Stimulated activated CD4-positive, alpha-beta T cell treated with anti-CD3 and anti-CD28 coated beads, Interleukin-1b, Interleukin-23, amount 100 ng/mL, for 4 hours (primary cell): ENCODE measurements at regions not wholly inside any gene's neighbourhood (a gene's known extent, or its start where the extent isn't known, plus 50 kb on each side); places are given as distances from the start of the nearest gene placed in this dataset.
"Not testable (repeated sequence)": the region's sequence is repeated elsewhere in the genome, so short reads cannot be mapped to it uniquely, and the experiment has no call there.

ENCODE experiments used
- DNase-seq, 2 donors: peaks; one replicate each; pipeline ENCODE4 v3.0.0-alpha.2; 2020; ENCODE audit warnings: low read depth in 2 of 2

DNA sequence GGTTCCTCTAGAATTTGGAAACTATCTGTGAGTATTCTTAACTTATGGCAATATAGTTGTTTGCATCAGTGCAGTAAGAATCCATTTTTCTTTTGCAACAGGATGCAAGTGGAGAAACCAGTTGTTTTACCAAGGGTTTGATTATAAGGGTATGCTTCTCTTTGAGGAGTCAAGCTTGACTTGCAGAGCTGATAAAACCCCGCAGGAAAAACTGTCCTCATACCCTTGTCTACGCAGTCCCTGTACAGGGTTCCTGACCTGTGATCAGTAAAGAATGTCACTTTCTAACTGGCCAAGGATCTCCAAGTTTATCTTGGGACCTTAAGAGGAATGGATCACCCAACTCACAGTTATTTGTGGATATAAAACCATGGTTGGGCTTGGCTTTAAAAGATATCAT is 161.1 kb upstream of the OLIG3 start:
- DNase-seq, result no peak

GRCh38 chr6:137656735-137657134 is 162.5 kb upstream of the OLIG3 start:
- DNase-seq, result no peak

- DNase-seq, result no peak
These were observed 163.2 kb upstream of the OLIG3 start for GRCh38 chr6:137657351-137657911.

GRCh38 chr6:137658287-137658686 is 164.1 kb upstream of the OLIG3 start:
- DNase-seq, result no peak

- DNase-seq, result no peak
These were observed 165.7 kb upstream of the OLIG3 start for GRCh38 chr6:137659871-137660270.

DNA sequence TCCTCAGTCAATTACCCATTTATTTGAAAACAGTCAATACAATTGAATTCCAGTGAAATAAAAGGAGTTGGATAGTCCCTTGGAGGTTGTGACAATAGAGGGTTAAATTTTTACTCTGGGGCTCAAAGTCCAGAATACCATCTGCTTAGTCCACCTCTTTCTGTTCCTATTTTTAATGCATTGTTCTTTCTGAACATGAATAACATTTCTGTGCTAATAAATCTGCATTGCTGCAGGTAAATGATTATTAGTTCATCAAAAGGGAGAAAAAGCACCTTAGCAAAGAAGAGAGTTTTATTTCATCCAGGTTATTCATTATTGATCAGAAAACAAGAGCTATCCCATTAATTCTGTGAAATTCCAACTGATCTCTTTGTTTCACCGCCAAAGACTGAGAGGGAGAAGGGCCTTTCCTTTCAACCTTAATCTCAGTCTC is 166.1 kb upstream of the OLIG3 start:
- DNase-seq, result no peak

- DNase-seq, result peak; percentile 33 to 58
These were observed 167.4 kb upstream of the OLIG3 start for GRCh38 chr6:137661601-137662000.

DNA sequence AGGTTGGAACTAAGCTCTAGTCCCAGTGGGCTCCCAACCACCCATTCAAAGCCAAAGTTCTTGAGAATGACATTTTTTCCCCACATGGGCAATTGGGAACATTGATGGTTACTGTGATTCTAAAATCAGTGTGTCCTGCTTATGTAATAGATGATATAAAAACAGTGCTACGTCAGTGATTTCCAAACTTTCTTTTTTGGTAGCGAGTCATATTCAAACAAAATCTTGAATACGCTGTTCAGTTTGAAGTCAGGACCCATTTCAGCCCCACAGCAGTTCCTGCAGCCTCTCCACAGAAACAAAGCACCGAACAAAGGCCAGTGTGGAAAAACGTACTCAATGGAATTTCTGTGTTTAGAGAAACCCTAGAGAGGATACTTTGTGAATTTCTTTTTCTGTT is 170.0 kb upstream of the OLIG3 start:
- DNase-seq, result no peak

DNA sequence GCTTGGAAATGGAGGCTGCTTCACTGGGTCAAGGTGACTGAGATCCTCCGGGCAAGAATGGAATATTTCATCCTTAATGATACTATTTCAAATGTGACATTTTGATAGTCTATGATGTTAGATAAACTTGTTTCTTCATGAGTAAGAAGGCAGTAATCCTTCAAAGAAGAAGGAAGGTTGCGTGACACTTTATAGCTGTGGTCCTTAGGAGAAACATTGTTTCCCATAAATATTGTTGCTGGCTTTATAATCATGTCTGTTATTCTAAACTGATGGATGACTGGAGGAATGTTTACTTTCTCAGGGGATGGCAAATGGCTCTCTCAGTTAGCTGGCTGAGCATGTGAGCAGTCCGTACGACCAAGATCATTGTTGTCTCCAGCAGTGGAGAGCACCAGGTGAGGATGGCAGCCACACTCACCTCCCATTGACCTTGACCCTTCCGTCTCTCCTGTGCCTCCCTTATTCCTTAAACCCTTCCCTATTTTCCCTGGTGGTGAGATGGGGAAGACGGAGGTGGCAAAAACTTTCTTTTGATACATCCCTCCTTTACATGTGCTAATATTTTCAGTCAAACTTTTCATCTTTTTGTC is 171.2 kb upstream of the OLIG3 start:
- DNase-seq, result no peak

DNA sequence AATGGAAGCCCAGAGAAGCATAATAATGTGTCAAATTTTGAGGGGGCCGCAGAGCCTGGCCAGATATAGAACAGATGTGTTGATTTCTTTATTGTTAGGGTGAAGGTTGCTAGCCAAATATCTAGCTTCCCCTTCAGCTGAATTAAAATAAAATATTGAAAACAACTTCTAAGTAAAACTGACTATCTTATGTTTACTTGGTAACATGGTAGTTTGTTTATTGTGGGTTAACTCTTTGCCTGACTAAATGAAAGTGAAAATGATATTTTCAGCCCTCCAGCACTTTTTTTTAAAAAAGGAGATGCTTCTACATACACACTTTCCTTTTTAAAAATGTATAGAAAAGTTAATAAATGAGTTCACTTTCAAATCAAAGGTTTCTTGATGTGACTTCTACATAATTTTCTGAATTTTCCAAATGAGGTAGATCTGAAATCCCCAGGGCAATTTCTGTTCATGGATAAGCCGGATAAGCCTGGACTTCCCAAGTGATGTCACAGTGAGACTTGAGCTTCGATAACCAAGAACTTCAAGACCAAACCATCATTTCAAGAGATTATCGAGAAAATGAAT is 172.1 kb upstream of the OLIG3 start:
- DNase-seq, result no peak

GRCh38 chr6:137673603-137674002 is 179.4 kb upstream of the OLIG3 start:
- no peak for DNase-seq

- no peak for DNase-seq
These were observed 182.7 kb upstream of the OLIG3 start for GRCh38 chr6:137676888-137677287.

GRCh38 chr6:137677709-137678108 is 183.5 kb upstream of the OLIG3 start:
- DNase-seq, result no peak

DNA sequence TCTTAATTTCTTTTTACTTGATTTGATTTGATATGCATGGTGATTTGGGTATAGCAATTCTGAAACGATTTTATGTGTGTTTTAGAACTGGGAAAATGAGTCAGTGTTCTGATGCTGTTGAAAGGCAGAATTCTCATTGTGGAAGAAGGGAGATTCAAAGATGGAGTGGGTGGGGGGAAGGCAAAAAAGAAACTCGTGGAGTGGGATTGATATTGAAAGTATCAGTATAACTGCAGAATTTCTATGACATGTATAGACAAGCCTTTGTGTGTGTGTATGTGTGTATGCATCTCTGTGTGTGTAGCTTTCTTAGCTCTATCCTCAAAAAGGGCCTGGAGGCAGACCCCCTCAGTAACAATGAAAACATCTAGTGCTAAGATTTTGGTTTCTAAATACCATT is 184.3 kb upstream of the OLIG3 start:
- DNase-seq, result no peak

GRCh38 chr6:137680705-137681346 is 186.2 kb upstream of the TNFAIP3 start:
- no peak for DNase-seq

DNA sequence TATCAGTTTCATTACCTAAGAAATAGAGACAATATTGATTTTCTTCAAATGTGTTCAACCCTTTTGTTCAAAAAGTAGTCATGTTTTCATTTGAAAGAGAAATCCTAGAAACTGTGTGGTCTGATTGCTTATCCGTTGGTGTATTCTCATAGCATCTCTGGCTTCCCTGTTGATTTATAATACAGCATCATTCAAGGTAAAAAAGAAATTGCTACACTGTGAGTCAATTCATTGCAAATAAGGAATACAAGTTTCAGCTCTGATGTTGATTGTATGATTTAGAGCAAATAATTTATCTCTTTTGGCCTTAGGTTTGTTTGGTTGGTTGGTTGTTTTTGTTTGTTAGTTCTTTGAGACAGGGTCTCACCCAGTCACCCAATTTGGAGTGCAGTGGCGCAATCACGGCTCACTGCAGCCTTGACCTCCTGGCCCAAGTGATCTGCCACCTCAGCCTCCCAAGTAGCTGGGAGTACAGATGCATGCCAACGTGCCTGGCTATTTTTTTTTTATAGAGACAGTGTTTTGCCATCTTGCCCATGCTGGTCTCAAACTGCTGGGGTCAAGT is 185.5 kb upstream of the TNFAIP3 start:
- DNase-seq, result no peak

- DNase-seq, result not testable (repeated sequence)
These were observed 184.4 kb upstream of the TNFAIP3 start for GRCh38 chr6:137682658-137683057.

GRCh38 chr6:137683916-137684315 is 183.1 kb upstream of the TNFAIP3 start:
- DNase-seq, result no peak

DNA sequence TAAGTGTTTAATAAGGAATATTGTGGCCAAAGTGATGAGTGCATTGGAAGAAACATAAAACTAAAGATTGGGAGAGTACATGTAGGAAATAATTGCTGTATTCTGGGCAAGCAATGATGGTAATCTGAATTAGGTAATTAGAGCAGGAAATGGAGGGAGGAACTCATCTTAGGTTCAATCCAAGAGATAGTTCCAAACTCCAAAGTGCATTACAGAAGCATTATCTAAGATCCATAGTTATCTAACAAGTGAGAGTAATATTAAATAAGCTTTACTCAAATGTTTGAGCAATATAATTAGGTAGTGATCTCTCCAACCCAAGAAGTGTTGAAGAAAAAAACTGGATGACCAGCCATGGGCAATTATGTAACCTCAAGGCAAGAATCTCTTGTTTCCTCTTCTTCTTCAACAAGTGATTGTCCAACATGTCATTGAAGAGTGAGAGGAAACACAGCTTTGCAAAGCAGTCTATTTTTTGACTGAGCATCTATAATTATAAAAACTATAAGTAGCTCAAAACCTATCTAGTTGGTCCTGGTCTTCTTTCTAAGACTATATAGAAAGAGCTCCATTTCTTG is 181.2 kb upstream of the TNFAIP3 start:
- no peak for DNase-seq

GRCh38 chr6:137687818-137688217 is 179.2 kb upstream of the TNFAIP3 start:
- no peak for DNase-seq

- no peak for DNase-seq
These were observed 178.7 kb upstream of the TNFAIP3 start for GRCh38 chr6:137688230-137688971.

- DNase-seq, result no peak
These were observed 177.7 kb upstream of the TNFAIP3 start for GRCh38 chr6:137689377-137689776.
